ENCODE measurements at regions not wholly inside any gene's neighbourhood (a gene's known extent, or its start where the extent isn't known, plus 50 kb on each side); places are given as distances from the start of the nearest gene placed in this dataset.

DNA sequence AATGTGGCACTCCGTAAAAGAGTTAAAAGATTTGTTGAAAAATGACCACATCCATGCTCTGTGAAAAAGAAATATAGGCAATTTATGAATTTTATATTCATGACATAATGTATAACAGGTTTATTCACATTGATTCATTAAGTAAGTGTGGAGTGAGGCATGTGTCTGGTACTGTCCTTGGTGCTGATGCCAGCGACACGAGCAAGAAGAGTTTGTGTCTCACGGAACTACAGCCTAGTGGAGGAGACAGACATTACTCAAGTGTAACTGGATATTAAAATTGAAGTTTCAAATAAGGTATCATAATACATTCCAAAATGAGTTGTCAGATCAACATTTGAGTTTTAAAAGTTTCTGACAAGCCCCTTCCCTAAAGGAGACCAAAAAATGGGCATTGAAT lies 122.7 kb upstream of the PRNP start:
- TF ChIP-seq, protein P1, sequence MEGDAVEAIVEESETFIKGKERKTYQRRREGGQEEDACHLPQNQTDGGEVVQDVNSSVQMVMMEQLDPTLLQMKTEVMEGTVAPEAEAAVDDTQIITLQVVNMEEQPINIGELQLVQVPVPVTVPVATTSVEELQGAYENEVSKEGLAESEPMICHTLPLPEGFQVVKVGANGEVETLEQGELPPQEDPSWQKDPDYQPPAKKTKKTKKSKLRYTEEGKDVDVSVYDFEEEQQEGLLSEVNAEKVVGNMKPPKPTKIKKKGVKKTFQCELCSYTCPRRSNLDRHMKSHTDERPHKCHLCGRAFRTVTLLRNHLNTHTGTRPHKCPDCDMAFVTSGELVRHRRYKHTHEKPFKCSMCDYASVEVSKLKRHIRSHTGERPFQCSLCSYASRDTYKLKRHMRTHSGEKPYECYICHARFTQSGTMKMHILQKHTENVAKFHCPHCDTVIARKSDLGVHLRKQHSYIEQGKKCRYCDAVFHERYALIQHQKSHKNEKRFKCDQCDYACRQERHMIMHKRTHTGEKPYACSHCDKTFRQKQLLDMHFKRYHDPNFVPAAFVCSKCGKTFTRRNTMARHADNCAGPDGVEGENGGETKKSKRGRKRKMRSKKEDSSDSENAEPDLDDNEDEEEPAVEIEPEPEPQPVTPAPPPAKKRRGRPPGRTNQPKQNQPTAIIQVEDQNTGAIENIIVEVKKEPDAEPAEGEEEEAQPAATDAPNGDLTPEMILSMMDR (IDR thresholded peaks at IDR 0.05), result no peak
- TF ChIP-seq POLR2A (IDR thresholded peaks at IDR 0.05), result no peak
